Psoas muscle (tissue), 7 donors: ENCODE measurements at regions not wholly inside any gene's neighbourhood (a gene's known extent, or its start where the extent isn't known, plus 50 kb on each side); places are given as distances from the start of the nearest gene placed in this dataset.
"Not testable (repeated sequence)": the region's sequence is repeated elsewhere in the genome, so short reads cannot be mapped to it uniquely, and the experiment has no call there.

Experiments
- ATAC-seq, 4 donors: fragments of 200-7000 bp; cut with Tn5 transposase; one replicate each; pipeline ENCODE4 v1.9.1; 2020; ENCODE audit warnings: moderate library complexity in 3 of 4, mild to moderate bottlenecking in 2 of 4
- DNase-seq, 2 donors: peaks; one replicate each; pipeline ENCODE4 v3.0.0-alpha.2; 2020
- H3K27ac ChIP-seq: fragments of 200-600 bp; one replicate; pipeline ENCODE4 v1.8.0; 2022
- H3K27me3 ChIP-seq, 3 donors: fragments of 200-600 bp in 1 of 3; one replicate each; pipeline versions ENCODE4 v1.6.1 to v1.8.0; 2013 to 2022; ENCODE audit warnings: low read length in 2 of 3, mild to moderate bottlenecking in 2 of 3, moderate library complexity in 1 of 3; ENCODE audit not compliant: insufficient read depth in 3 of 3
- H3K36me3 ChIP-seq, 2 donors: fragments of 200-600 bp in 1 of 2; one replicate each; pipeline versions ENCODE4 v1.6.1 to v1.8.0; 2013 to 2022; ENCODE audit warnings: low read depth in 1 of 2, mild to moderate bottlenecking in 1 of 2, moderate library complexity in 1 of 2; ENCODE audit not compliant: insufficient read depth in 1 of 2
- H3K4me1 ChIP-seq: fragments of 200-600 bp; one replicate; pipeline ENCODE4 v1.8.0; 2022
- H3K4me3 ChIP-seq: fragments of 200-600 bp; one replicate; pipeline ENCODE4 v1.8.0; 2022; ENCODE audit warnings: mild to moderate bottlenecking
- H3K9me3 ChIP-seq: fragments of 200-600 bp; one replicate; pipeline ENCODE4 v1.8.0; 2022
- WGBS, 3 donors: extraction: QIAGEN DNeasy Blood & Tissue Kit; methylation state at CpG; one replicate each; pipeline versions ENCODE4 v1.1.6 to v1.1.7; 2013; 5-methylcytosine and 5-hydroxymethylcytosine counted together
- intact Hi-C, 2 donors: fragments of 100-400 bp; cut with DNase I; formaldehyde crosslinking; loops; one replicate each; pipeline versions ENCODE4 v1.11.0 to v1.14.2; 2022
- TF ChIP-seq, protein P1 (sequence below): fragments of 200-600 bp; IDR thresholded peaks from one replicate; pipeline ENCODE4 v1.8.0; 2022; ENCODE audit warnings: antibody characterized with exemption
- donor health status: healthy with polysubstance abuse.
- donor health status: DM: no; HTN: no; CAD: no; lungs with moderate emphysema.
- donor health status: Bipolar disorder and iron deficiency.
- donor health status: healthy.
- donor health status: DM: yes; HTN: yes; CAD: no.
- donor health status: DM: no; HTN: no; CAD: no.
- donor health status: DM: yes; HTN: yes; CAD: no.

DNA sequence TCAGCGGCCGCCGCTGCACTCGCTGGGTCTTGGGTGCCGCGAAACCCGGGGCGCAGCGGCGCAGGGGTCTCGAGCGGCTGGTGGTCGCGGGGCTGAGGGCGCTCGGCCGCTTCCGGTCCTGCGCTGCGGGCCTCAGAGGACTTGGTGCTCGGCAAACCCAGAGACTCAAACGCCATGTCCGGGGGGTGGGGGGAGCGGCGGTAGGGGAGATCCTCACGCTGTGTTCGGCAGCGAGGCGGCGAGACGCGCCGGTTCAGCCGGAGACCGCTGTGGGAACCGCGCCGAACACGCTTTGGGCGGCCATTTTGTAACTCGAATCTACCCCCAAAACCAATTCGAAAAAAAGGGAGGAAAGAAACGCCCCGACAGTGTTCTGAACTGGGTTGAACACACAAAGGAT is 317.5 kb upstream of the CDH18 start:
- no peak for ATAC-seq

DNA sequence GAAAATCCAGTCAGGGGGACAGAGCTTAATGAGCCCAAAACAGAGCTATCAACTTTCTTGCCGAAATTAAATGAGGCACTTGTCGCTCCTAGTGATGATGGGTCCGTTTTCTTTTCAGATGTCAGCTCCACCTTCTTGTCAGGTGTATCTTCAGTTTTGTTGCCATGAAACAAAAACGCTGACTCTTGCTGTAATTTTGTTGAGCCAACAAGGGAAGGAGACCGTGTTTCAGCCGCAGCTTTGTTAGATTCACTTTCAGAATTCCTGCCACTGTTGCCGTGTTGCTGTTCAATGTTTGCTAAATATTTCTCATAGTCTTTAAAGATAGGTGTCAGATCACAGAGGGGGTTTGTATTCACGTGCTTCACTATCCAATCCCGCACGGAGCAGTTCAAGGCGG is 316.6 kb upstream of the CDH18 start:
- intact Hi-C loops = not testable (repeated sequence)

More for the DNA sequence above, 317.5 kb upstream of the CDH18 start:
- H3K4me3 ChIP-seq = no peak overlapping the region
- intact Hi-C loops = no loop called here
- H3K27me3 ChIP-seq = no peaks in the 10 kb centered on the region
- TF ChIP-seq, protein P1, sequence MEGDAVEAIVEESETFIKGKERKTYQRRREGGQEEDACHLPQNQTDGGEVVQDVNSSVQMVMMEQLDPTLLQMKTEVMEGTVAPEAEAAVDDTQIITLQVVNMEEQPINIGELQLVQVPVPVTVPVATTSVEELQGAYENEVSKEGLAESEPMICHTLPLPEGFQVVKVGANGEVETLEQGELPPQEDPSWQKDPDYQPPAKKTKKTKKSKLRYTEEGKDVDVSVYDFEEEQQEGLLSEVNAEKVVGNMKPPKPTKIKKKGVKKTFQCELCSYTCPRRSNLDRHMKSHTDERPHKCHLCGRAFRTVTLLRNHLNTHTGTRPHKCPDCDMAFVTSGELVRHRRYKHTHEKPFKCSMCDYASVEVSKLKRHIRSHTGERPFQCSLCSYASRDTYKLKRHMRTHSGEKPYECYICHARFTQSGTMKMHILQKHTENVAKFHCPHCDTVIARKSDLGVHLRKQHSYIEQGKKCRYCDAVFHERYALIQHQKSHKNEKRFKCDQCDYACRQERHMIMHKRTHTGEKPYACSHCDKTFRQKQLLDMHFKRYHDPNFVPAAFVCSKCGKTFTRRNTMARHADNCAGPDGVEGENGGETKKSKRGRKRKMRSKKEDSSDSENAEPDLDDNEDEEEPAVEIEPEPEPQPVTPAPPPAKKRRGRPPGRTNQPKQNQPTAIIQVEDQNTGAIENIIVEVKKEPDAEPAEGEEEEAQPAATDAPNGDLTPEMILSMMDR = no peak
- DNase-seq = no peak
- 84 to 90% (median 89%) methylated on average over 44 of the region's 44 CpGs for WGBS, 3 donors
- H3K36me3 ChIP-seq = no peaks in the 10 kb centered on the region
- no peaks in the 10 kb centered on the region for H3K4me1 ChIP-seq
- H3K9me3 ChIP-seq = no peaks in the 10 kb centered on the region
- H3K27ac ChIP-seq = no peak overlapping the region

GRCh38 chr5:20300110-20300509 is 312.1 kb upstream of the CDH18 start:
- Histone ChIP-seq H3K4me1 (no peaks in the 10 kb centered on the region), H3K27ac (no peak overlapping the region), H3K9me3 (no peaks in the 10 kb centered on the region), H3K36me3 (no peaks in the 10 kb centered on the region), H3K27me3 (no peaks in the 10 kb centered on the region), H3K4me3 (no peak overlapping the region)
- intact Hi-C loops = no loop called here
- ATAC-seq = no peak
- no peak for DNase-seq
- TF ChIP-seq, protein P1 = no peak
- WGBS, 3 donors = 50 to 58% (median 54%) methylated on average over 4 of the region's 4 CpGs

More for the DNA sequence above, 316.6 kb upstream of the CDH18 start:
- H3K27ac ChIP-seq, DNase-seq, H3K36me3 ChIP-seq, H3K27me3 ChIP-seq, H3K4me1 ChIP-seq, H3K9me3 ChIP-seq, H3K4me3 ChIP-seq, ATAC-seq: not testable (repeated sequence)
- 87 to 95% (median 94%) methylated on average over 11 of the region's 11 CpGs for WGBS, 3 donors

DNA sequence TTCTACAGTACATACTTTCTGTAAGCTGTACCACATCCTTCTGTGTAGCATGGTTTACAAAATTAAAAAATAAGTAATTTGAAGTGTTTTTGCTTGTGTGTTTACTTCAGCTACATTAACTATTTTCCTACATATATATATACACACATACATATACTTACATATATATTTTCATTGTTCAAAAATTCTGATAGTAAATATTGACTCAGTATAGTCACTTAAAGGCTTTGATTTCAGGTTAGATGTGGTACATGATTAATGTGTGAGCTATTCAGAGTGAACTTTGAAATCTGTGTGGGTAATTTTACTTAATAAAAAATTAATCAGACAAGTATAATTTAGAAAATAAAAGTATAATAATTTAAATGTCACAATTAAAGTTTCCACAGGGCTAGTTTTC is 306.7 kb upstream of the CDH18 start:
- no peaks in the 10 kb centered on the region for H3K9me3 ChIP-seq
- no peak overlapping the region for H3K27ac ChIP-seq
- no peaks in the 10 kb centered on the region for H3K36me3 ChIP-seq
- TF ChIP-seq, protein P1 = no peak
- no peaks in the 10 kb centered on the region for H3K27me3 ChIP-seq
- no peak overlapping the region for H3K4me3 ChIP-seq
- no peaks in the 10 kb centered on the region for H3K4me1 ChIP-seq
- DNase-seq (no peak), ATAC-seq (no peak)
- intact Hi-C loops = no loop called here

GRCh38 chr5:20291766-20292165 is 303.8 kb upstream of the CDH18 start:
- DNase-seq = no peak
- 77 to 81% (median 78%) methylated on average over 3 of the region's 3 CpGs for WGBS, 3 donors

More at GRCh38 chr5:20291766-20292165, 303.8 kb upstream of the CDH18 start:
- H3K4me3 ChIP-seq = no peak overlapping the region
- no peaks in the 10 kb centered on the region for H3K36me3 ChIP-seq
- no peaks in the 10 kb centered on the region for H3K9me3 ChIP-seq
- TF ChIP-seq, protein P1 = no peak
- intact Hi-C loops = no loop called here
- H3K4me1 ChIP-seq = no peaks in the 10 kb centered on the region
- H3K27ac ChIP-seq = no peak overlapping the region
- no peak for ATAC-seq
- no peaks in the 10 kb centered on the region for H3K27me3 ChIP-seq
